ENCODE measurements at regions not wholly inside any gene's neighbourhood (a gene's known extent, or its start where the extent isn't known, plus 50 kb on each side); places are given as distances from the start of the nearest gene placed in this dataset.

- H3K4me3 ChIP-seq: no peak overlapping the region
- H3K4me3 Mint-ChIP-seq: no peak overlapping the region
- no peak for TF ChIP-seq CREB1 (CRISPR knock-in tag; IDR thresholded peaks at IDR 0.05; ENCODE audit: low read depth)
- TF ChIP-seq EZH2 (IDR thresholded peaks at IDR 0.05; ENCODE audit: low read depth, unreplicated experiment): no peak
- TF ChIP-seq, protein P1, sequence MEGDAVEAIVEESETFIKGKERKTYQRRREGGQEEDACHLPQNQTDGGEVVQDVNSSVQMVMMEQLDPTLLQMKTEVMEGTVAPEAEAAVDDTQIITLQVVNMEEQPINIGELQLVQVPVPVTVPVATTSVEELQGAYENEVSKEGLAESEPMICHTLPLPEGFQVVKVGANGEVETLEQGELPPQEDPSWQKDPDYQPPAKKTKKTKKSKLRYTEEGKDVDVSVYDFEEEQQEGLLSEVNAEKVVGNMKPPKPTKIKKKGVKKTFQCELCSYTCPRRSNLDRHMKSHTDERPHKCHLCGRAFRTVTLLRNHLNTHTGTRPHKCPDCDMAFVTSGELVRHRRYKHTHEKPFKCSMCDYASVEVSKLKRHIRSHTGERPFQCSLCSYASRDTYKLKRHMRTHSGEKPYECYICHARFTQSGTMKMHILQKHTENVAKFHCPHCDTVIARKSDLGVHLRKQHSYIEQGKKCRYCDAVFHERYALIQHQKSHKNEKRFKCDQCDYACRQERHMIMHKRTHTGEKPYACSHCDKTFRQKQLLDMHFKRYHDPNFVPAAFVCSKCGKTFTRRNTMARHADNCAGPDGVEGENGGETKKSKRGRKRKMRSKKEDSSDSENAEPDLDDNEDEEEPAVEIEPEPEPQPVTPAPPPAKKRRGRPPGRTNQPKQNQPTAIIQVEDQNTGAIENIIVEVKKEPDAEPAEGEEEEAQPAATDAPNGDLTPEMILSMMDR (conservative IDR thresholded peaks at IDR 0.05; ENCODE audit: low read depth in 2 of 2): no peak
- no peak for TF ChIP-seq ZNF114 (CRISPR knock-in tag; IDR thresholded peaks at IDR 0.05)
- peaks cover 4% of the 10 kb centered on the region for H3K4me1 Mint-ChIP-seq
- H4K20me1 ChIP-seq (replicated peaks; ENCODE audit: insufficient read depth): no peaks in the 10 kb centered on the region
- H3K27me3 Mint-ChIP-seq (ENCODE audit: insufficient read depth, low read depth, poor library complexity): no peaks in the 10 kb centered on the region
- no peak overlapping the region for H3K4me2 ChIP-seq
- H3F3A ChIP-seq (replicated peaks; ENCODE audit: low read depth): no peaks in the 10 kb centered on the region
- H2AFZ ChIP-seq: no peak overlapping the region
- no peaks in the 10 kb centered on the region for H3K27me3 ChIP-seq (ENCODE audit: insufficient read depth)
- H3K9me2 ChIP-seq (ENCODE audit: insufficient read depth): no peaks in the 10 kb centered on the region
- H3K79me2 ChIP-seq (replicated peaks; ENCODE audit: insufficient read depth): no peaks in the 10 kb centered on the region
- no peaks in the 10 kb centered on the region for H3K36me3 Mint-ChIP-seq (ENCODE audit: low read depth)
- no peak overlapping the region for H3K27ac Mint-ChIP-seq
- ATAC-seq (no peak), DNase-seq (ENCODE audit: low spot score) (no peak)
- H3K27ac ChIP-seq (ENCODE audit: low read depth): no peak overlapping the region
- H3K36me3 ChIP-seq (ENCODE audit: insufficient read depth): no peaks in the 10 kb centered on the region
- H3K4me1 ChIP-seq (ENCODE audit: insufficient read depth): peaks cover 5% of the 10 kb centered on the region; the same call in 1 of the 2 replicates
- H3K9me3 Mint-ChIP-seq: no peaks in the 10 kb centered on the region; the same call in 2 of the 3 replicates
Measured at GRCh38 chr12:94079566-94080340, 68.6 kb upstream of the PLXNC1 start.

- H3K4me2 ChIP-seq: no peak overlapping the region
- H3K79me2 ChIP-seq (replicated peaks; ENCODE audit: insufficient read depth): no peaks in the 10 kb centered on the region
- no peak overlapping the region for H3K27ac ChIP-seq (ENCODE audit: low read depth)
- H3K4me3 ChIP-seq: no peak overlapping the region
- DNase-seq (ENCODE audit: low spot score) (no peak), ATAC-seq (no peak)
- Mint-ChIP-seq H3K4me1 (no peaks in the 10 kb centered on the region; the same call in 2 of the 3 replicates), H3K9me3 (no peaks in the 10 kb centered on the region; the same call in 2 of the 3 replicates), H3K27ac (no peak overlapping the region), H3K36me3 (ENCODE audit: low read depth) (0 out of 3 replicates have a peak, but pooled peaks cover 3% of the 10 kb centered on the region), H3K4me3 (no peak overlapping the region), H3K27me3 (ENCODE audit: insufficient read depth, low read depth, poor library complexity) (no peaks in the 10 kb centered on the region)
- no peaks in the 10 kb centered on the region for H4K20me1 ChIP-seq (replicated peaks; ENCODE audit: insufficient read depth)
- H3F3A ChIP-seq (replicated peaks; ENCODE audit: low read depth): no peaks in the 10 kb centered on the region
- H2AFZ ChIP-seq: no peak overlapping the region
- H3K9me2 ChIP-seq (ENCODE audit: insufficient read depth): peaks cover 3% of the 10 kb centered on the region; the same call in 1 of the 2 replicates
- no peak for TF ChIP-seq ETS1 (IDR thresholded peaks at IDR 0.05)
- no peak for TF ChIP-seq EZH2phosphoT487 (IDR thresholded peaks at IDR 0.05; ENCODE audit: unreplicated experiment)
- TF ChIP-seq NANOG (IDR thresholded peaks at IDR 0.05; ENCODE audit: borderline replicate concordance): no peak
- TF ChIP-seq, protein P1 (conservative IDR thresholded peaks at IDR 0.05; ENCODE audit: low read depth in 2 of 2): no peak
- no peak for TF ChIP-seq REST (IDR thresholded peaks at IDR 0.05; ENCODE audit: unreplicated experiment)
- TF ChIP-seq POLR2AphosphoS5 (IDR thresholded peaks at IDR 0.05; ENCODE audit: low read depth): no peak
- no peak for TF ChIP-seq ZNF331 (CRISPR knock-in tag; IDR thresholded peaks at IDR 0.05; ENCODE audit: low read depth)
- no peak for TF ChIP-seq EZH2 (IDR thresholded peaks at IDR 0.05; ENCODE audit: low read depth, unreplicated experiment)
- TF ChIP-seq ZNF114 (CRISPR knock-in tag; IDR thresholded peaks at IDR 0.05): no peak
- no peaks in the 10 kb centered on the region for H3K36me3 ChIP-seq (ENCODE audit: insufficient read depth)
- no peaks in the 10 kb centered on the region for H3K27me3 ChIP-seq (ENCODE audit: insufficient read depth)
- H3K4me1 ChIP-seq (ENCODE audit: insufficient read depth): no peaks in the 10 kb centered on the region
Measured at GRCh38 chr12:94080341-94081009, 67.9 kb upstream of the PLXNC1 start.

Data from GM23338 (cell line).